Cardiac muscle cell (in vitro differentiated cells and primary cell): ENCODE measurements at regions not wholly inside any gene's neighbourhood (a gene's known extent, or its start where the extent isn't known, plus 50 kb on each side); places are given as distances from the start of the nearest gene placed in this dataset.

Experiments used
- DNase-seq, 2 donors: peaks; one replicate each; pipeline versions ENCODE4 v3.0.0 to v3.0.0-alpha.2; 2010 to 2017; ENCODE audit warnings: low read depth in 1 of 2, low spot score in 1 of 2
- H3K27ac ChIP-seq: fragments of 200-600 bp; sonication (generic); 2 replicates; pipeline ENCODE4 v1.5.1; 2016
- H3K27me3 ChIP-seq: fragments of 200-600 bp; sonication (generic); 2 replicates; pipeline ENCODE4 v1.6.0; 2016; ENCODE audit warnings: control low read depth
- H3K36me3 ChIP-seq: fragments of 200-600 bp; sonication (generic); 2 replicates; pipeline ENCODE4 v1.5.1; 2016; ENCODE audit warnings: control low read depth
- H3K4me1 ChIP-seq: fragments of 200-600 bp; sonication (generic); 2 replicates; pipeline ENCODE4 v1.8.1; 2017; ENCODE audit warnings: low read depth, mild to moderate bottlenecking, mixed run types
- H3K4me3 ChIP-seq: fragments of 200-600 bp; sonication (generic); 2 replicates; pipeline ENCODE4 v1.5.1; 2016; ENCODE audit warnings: mild to moderate bottlenecking
- H3K9me3 ChIP-seq: fragments of 200-600 bp; sonication (generic); 2 replicates; pipeline ENCODE4 v1.5.1; 2017; ENCODE audit warnings: low read depth, mild to moderate bottlenecking, control low read depth
- TF ChIP-seq, protein P1 (sequence below): IDR thresholded peaks from 2 replicates; pipeline ENCODE4 v1.5.1; 2012; ENCODE audit warnings: low read depth, mild to moderate bottlenecking, low read length

DNA sequence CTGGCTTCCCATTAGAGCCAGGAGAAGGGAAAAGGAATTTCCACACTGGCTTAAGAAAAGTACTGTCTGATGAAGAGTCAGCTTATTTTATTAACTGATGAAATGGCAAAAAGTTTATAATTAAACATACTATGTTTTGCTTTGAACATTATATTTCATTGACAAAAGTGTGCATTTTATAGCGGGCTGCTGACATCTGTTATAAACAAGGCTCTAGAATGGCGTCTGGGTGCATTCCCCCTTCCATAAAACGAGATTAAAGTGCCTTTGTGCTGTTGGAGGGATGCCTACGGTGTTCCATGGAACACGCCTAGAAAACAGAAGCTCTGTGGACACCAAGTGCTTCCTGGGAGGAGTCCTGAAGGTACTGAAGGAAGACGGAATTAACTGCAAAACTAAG, 220.2 kb downstream of the SNX10 start:
- H3K9me3 ChIP-seq = no peaks in the 10 kb centered on the region
- H3K4me1 ChIP-seq = no peaks in the 10 kb centered on the region
- TF ChIP-seq, protein P1, sequence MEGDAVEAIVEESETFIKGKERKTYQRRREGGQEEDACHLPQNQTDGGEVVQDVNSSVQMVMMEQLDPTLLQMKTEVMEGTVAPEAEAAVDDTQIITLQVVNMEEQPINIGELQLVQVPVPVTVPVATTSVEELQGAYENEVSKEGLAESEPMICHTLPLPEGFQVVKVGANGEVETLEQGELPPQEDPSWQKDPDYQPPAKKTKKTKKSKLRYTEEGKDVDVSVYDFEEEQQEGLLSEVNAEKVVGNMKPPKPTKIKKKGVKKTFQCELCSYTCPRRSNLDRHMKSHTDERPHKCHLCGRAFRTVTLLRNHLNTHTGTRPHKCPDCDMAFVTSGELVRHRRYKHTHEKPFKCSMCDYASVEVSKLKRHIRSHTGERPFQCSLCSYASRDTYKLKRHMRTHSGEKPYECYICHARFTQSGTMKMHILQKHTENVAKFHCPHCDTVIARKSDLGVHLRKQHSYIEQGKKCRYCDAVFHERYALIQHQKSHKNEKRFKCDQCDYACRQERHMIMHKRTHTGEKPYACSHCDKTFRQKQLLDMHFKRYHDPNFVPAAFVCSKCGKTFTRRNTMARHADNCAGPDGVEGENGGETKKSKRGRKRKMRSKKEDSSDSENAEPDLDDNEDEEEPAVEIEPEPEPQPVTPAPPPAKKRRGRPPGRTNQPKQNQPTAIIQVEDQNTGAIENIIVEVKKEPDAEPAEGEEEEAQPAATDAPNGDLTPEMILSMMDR = no peak
- H3K27ac ChIP-seq = no peak overlapping the region
- H3K4me3 ChIP-seq = no peak overlapping the region
- no peak for DNase-seq
- H3K36me3 ChIP-seq = no peaks in the 10 kb centered on the region
- no peaks in the 10 kb centered on the region for H3K27me3 ChIP-seq

DNA sequence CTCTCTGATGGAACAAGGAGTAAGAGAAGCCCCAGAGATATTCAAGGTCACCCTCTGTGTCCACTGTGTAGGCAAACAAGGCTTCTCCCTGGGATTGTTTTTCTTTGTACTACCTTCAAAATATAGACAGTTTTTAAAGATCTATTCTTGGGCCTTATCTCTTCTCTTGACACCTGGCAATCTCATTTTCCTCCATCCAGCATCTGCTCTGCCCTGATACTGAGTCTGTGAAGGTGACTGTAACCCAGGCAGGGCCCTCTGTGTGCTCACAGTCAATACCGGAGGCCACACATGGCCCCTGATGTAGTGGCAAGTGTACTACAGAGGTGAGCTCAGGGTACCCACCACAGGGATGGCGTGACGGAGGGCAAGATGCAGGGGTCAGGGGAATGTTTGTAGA, 221.1 kb downstream of the SNX10 start:
- Histone ChIP-seq H3K4me3 (no peak overlapping the region), H3K4me1 (no peaks in the 10 kb centered on the region), H3K9me3 (no peaks in the 10 kb centered on the region), H3K27me3 (no peaks in the 10 kb centered on the region), H3K36me3 (no peaks in the 10 kb centered on the region), H3K27ac (no peak overlapping the region)
- no peak for DNase-seq
- TF ChIP-seq, protein P1 = no peak

DNA sequence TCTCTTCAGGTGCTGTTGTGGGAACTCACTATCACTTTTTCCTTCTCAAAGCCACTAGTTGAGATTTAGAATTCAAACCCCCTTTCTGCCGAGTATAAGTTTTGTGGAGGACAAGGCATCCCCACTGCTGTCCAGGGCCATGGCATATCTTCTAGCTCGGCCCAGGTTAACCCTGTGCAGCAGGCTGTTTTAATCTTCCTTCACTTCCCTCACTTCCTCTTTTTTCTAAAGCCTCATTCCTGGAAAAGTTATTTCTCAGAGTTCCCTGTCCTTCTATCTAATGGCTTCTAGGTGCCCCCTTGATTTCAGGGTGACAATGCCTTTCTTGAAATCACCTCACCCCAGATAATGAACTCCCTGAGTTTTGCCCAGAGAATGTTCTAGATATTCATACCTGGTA, 222.3 kb downstream of the SNX10 start:
- TF ChIP-seq, protein P1 = no peak
- H3K4me3 ChIP-seq = no peak overlapping the region
- no peaks in the 10 kb centered on the region for H3K27me3 ChIP-seq
- no peaks in the 10 kb centered on the region for H3K9me3 ChIP-seq
- DNase-seq = no peak
- H3K4me1 ChIP-seq = no peaks in the 10 kb centered on the region
- H3K36me3 ChIP-seq = no peaks in the 10 kb centered on the region
- H3K27ac ChIP-seq = no peak overlapping the region

DNA sequence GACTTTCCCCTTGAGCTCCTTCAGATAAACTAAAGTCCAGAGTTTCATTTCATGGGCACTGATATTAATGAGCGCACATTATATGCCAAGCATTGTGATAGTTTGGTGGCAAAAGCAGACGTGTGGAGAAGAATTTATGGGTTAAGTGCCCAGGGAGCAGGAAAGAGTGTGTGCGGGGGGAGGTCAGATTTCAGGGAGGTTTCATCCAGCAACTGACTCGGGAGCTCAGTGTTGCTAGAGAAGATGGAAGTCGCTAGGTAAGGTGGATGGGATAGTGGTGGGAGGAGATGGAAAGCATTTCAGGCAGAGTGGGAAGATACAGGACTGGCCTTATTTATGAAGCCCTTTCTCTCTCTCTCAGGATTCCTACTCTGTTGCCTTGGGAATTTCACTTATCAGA, 223.0 kb downstream of the SNX10 start:
- no peak for DNase-seq
- Histone ChIP-seq H3K4me3 (no peak overlapping the region), H3K27ac (no peak overlapping the region), H3K27me3 (no peaks in the 10 kb centered on the region), H3K36me3 (no peaks in the 10 kb centered on the region), H3K4me1 (no peaks in the 10 kb centered on the region), H3K9me3 (no peaks in the 10 kb centered on the region)
- TF ChIP-seq, protein P1 = no peak

DNA sequence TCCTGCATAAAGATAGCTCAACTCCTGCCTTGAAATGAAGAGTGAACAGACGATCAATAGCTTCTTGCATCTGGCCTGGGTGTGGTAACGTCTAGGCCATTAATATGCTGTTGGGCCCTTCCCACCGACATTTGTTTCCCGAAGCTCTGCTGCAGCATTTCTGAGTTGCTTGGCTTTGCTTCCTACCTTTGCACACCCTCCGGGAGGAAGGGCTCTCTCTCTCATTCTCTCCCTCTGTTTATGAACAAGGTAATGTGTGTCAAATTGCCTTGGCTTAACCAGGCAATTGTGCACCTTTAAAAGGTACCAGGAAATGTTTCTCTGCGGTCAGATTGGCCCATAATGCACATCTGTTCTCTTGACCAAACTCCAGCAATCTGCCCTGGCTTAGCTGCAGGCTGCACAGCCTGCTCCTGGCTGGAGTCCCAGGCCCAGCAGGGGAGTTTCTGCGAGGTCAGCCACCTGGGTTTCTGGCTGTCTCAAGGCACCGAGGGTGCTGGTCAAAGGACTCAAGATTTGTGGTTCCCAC, 223.7 kb downstream of the SNX10 start:
- no peak overlapping the region for H3K4me3 ChIP-seq
- no peak for DNase-seq
- no peaks in the 10 kb centered on the region for H3K36me3 ChIP-seq
- H3K27ac ChIP-seq = no peak overlapping the region
- no peaks in the 10 kb centered on the region for H3K4me1 ChIP-seq
- H3K9me3 ChIP-seq = no peaks in the 10 kb centered on the region
- TF ChIP-seq, protein P1 = no peak
- no peaks in the 10 kb centered on the region for H3K27me3 ChIP-seq

DNA sequence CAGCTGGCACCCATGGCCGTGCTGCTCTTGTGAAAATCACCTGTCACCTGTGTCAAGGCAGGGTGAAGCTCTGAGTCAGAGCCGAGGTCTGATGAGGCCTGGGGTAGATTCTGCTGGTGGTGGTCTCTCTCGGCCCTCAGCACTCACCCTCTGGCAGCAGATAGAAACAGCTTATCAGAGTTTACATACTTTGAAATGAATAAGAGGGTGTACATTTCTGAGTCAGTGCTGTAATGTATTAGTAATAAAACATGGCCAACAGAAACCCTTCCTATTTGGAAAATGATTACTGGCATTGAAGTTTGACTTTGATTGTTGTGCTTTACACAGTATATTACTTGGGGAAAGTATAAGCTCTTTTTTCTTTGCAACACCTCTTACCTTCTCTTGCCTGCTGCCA, 228.8 kb downstream of the SNX10 start:
- Histone ChIP-seq H3K4me3 (no peak overlapping the region), H3K9me3 (no peaks in the 10 kb centered on the region), H3K27ac (no peak overlapping the region), H3K27me3 (no peaks in the 10 kb centered on the region), H3K4me1 (no peaks in the 10 kb centered on the region), H3K36me3 (no peaks in the 10 kb centered on the region)
- DNase-seq = no peak
- TF ChIP-seq, protein P1 = no peak
